Activated naive CD8-positive, alpha-beta T cell (primary cell): ENCODE measurements at regions not wholly inside any gene's neighbourhood (a gene's known extent, or its start where the extent isn't known, plus 50 kb on each side); places are given as distances from the start of the nearest gene placed in this dataset.
"Not testable (repeated sequence)": the region's sequence is repeated elsewhere in the genome, so short reads cannot be mapped to it uniquely, and the experiment has no call there.

ENCODE experiments used
- H3K27ac Mint-ChIP-seq: one replicate; pipeline ENCODE4 v1.8.0; 2021; ENCODE audit warnings: mixed read lengths
- H3K27me3 Mint-ChIP-seq: one replicate; pipeline ENCODE4 v1.8.0; 2021; ENCODE audit warnings: mixed read lengths
- H3K36me3 Mint-ChIP-seq: one replicate; pipeline ENCODE4 v1.8.0; 2021; ENCODE audit warnings: mixed read lengths
- H3K4me1 Mint-ChIP-seq: one replicate; pipeline ENCODE4 v1.8.0; 2021; ENCODE audit warnings: low read depth, mixed read lengths
- H3K4me3 Mint-ChIP-seq: one replicate; pipeline ENCODE4 v1.8.0; 2021; ENCODE audit warnings: mild to moderate bottlenecking, mixed read lengths
- H3K9me3 Mint-ChIP-seq: one replicate; pipeline ENCODE4 v1.8.0; 2021; ENCODE audit warnings: low read depth, mixed read lengths

DNA sequence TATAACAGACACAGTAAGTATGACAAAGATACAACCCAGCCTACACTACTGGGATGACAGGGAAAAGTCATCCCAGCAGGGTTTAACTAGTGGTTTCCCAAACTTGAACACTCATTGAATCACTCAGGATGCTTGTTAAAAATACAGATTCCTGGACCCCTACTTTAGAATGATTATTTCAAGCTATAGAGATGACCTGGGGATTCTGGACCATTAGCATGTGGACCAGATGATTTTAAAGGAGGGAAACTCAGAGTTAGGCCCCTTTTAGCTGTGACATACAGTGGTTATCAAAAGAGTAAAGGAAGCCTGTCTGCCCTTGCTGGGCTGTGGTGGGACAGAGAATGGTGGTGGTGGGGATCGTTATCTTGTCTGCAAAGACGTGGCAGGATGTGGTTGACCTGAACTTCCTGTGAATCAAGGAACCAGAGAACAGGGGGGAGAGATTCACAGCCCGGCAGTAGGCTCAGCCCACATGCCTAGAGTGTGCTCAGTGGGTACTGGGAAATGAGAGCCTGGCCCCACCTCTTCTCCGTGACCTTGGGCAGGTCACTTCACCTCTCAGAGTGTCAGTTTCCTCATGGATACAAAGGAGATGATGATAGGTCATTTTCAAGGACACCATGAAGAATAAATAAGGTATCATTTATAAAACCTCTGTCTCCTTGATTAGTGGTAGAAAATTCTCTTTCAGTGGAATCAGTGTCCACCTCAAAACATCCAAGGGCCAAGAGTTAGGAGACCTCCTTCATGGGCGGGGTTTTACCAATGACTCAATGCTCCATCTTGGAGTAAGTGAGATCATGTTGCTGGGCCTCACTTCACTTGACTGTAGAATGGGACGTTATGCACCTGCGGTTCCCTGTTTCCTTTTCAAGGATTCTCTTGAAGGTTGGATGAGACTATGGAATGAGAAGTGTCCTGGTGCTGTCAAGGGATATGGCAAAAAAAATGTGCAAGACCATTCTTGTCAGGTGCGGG lies 306.5 kb downstream of the RPLP1 start:
- Mint-ChIP-seq H3K36me3 (peaks cover 4% of the 10 kb centered on the region), H3K9me3 (peaks cover 9% of the 10 kb centered on the region), H3K4me3 (peak overlapping the region; percentile 74), H3K4me1 (peaks cover 94% of the 10 kb centered on the region), H3K27ac (peak overlapping the region; percentile 95), H3K27me3 (no peaks in the 10 kb centered on the region)

GRCh38 chr15:69760258-69760845 lies 307.7 kb downstream of the RPLP1 start:
- no peaks in the 10 kb centered on the region for H3K36me3 Mint-ChIP-seq
- no peaks in the 10 kb centered on the region for H3K27me3 Mint-ChIP-seq
- peaks cover 5% of the 10 kb centered on the region for H3K9me3 Mint-ChIP-seq

GRCh38 chr15:69760890-69761568 lies 308.4 kb downstream of the RPLP1 start:
- H3K9me3 Mint-ChIP-seq = peaks cover 6% of the 10 kb centered on the region
- no peaks in the 10 kb centered on the region for H3K36me3 Mint-ChIP-seq
- H3K4me3 Mint-ChIP-seq = peak overlapping the region; percentile 74
- peak overlapping the region; percentile 95 for H3K27ac Mint-ChIP-seq
- no peaks in the 10 kb centered on the region for H3K27me3 Mint-ChIP-seq
- H3K4me1 Mint-ChIP-seq = peaks cover 77% of the 10 kb centered on the region

More at GRCh38 chr15:69760258-69760845, 307.7 kb downstream of the RPLP1 start:
- peak overlapping the region; percentile 95 for H3K27ac Mint-ChIP-seq
- H3K4me1 Mint-ChIP-seq = peaks cover 81% of the 10 kb centered on the region
- peak overlapping the region; percentile 74 for H3K4me3 Mint-ChIP-seq

GRCh38 chr15:69762373-69763148 lies 309.9 kb downstream of the RPLP1 start:
- peaks cover 63% of the 10 kb centered on the region for H3K4me1 Mint-ChIP-seq
- H3K9me3 Mint-ChIP-seq = peaks cover 14% of the 10 kb centered on the region
- no peak overlapping the region for H3K4me3 Mint-ChIP-seq
- peak overlapping the region; percentile 95 for H3K27ac Mint-ChIP-seq
- H3K36me3 Mint-ChIP-seq = peaks cover 3% of the 10 kb centered on the region
- peaks cover 2% of the 10 kb centered on the region for H3K27me3 Mint-ChIP-seq

GRCh38 chr15:69763831-69764230 lies 311.2 kb downstream of the RPLP1 start:
- H3K4me1 Mint-ChIP-seq = peaks cover 51% of the 10 kb centered on the region
- peak overlapping the region; percentile 95 for H3K27ac Mint-ChIP-seq
- H3K36me3 Mint-ChIP-seq = peaks cover 3% of the 10 kb centered on the region
- no peak overlapping the region for H3K4me3 Mint-ChIP-seq
- H3K27me3 Mint-ChIP-seq = peaks cover 2% of the 10 kb centered on the region
- H3K9me3 Mint-ChIP-seq = peaks cover 15% of the 10 kb centered on the region

GRCh38 chr15:69766156-69766555 lies 313.5 kb downstream of the RPLP1 start:
- H3K4me3 Mint-ChIP-seq = no peak overlapping the region
- H3K27ac Mint-ChIP-seq = no peak overlapping the region
- H3K4me1 Mint-ChIP-seq = peaks cover 40% of the 10 kb centered on the region
- peaks cover 10% of the 10 kb centered on the region for H3K9me3 Mint-ChIP-seq
- H3K36me3 Mint-ChIP-seq = peaks cover 3% of the 10 kb centered on the region
- peaks cover 2% of the 10 kb centered on the region for H3K27me3 Mint-ChIP-seq

GRCh38 chr15:69767191-69767590 lies 314.6 kb downstream of the RPLP1 start:
- Mint-ChIP-seq H3K4me3 (no peak overlapping the region), H3K4me1 (peaks cover 29% of the 10 kb centered on the region), H3K27me3 (peaks cover 3% of the 10 kb centered on the region), H3K36me3 (peaks cover 3% of the 10 kb centered on the region), H3K9me3 (peaks cover 10% of the 10 kb centered on the region), H3K27ac (no peak overlapping the region)

- peak overlapping the region; percentile 10 for H3K27ac Mint-ChIP-seq
- not testable (repeated sequence) for H3K36me3 Mint-ChIP-seq
Observed at GRCh38 chr15:69769336-69769735, 316.7 kb downstream of the RPLP1 start.

DNA sequence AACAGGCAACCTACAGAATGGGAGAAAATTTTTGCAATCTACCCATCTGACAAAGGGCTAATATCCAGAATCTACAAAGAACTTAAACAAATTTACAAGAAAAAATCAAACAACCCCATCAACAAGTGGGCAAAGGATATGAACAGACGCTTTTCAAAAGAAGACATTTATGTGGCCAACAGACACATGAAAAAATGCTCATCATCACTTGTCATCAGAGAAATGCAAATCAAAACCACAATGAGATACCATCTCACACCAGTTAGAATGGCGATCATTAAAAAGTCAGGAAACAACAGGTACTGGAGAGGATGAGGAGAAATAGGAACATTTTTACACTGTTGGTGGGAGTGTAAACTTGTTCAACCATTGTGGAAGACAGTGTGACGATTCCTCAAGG lies 321.6 kb downstream of the RPLP1 start:
- H3K27me3 Mint-ChIP-seq, H3K9me3 Mint-ChIP-seq, H3K36me3 Mint-ChIP-seq, H3K27ac Mint-ChIP-seq, H3K4me3 Mint-ChIP-seq: not testable (repeated sequence)
- peaks cover 15% of the 10 kb centered on the region for H3K4me1 Mint-ChIP-seq

More at GRCh38 chr15:69769336-69769735, 316.7 kb downstream of the RPLP1 start:
- not testable (repeated sequence) for H3K9me3 Mint-ChIP-seq, H3K4me3 Mint-ChIP-seq, H3K27me3 Mint-ChIP-seq
- H3K4me1 Mint-ChIP-seq = peaks cover 20% of the 10 kb centered on the region

- H3K27ac Mint-ChIP-seq, H3K9me3 Mint-ChIP-seq, H3K27me3 Mint-ChIP-seq, H3K36me3 Mint-ChIP-seq, H3K4me3 Mint-ChIP-seq: not testable (repeated sequence)
- peaks cover 10% of the 10 kb centered on the region for H3K4me1 Mint-ChIP-seq
Observed at GRCh38 chr15:69774711-69775110, 322.1 kb downstream of the RPLP1 start.

DNA sequence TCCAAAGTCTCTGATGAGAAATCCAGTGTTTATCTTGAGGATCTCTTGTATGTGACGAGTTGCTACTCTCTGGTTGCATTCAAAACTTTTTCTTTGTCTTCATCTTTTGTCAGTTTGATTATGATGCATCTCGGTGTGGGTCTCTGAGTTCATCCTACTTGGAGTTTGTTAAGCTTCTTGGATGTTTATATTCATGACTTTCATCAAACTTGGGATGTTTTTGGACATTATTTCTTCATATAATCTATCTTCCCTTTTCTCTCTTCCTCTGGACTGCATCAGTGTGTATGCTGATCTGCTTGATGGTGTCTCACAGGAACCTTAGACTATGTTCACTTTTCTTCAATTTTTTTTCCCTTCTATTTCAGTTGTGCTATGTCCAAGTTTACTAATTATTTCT lies 320.4 kb downstream of the TLE3 start:
- Mint-ChIP-seq H3K27me3 (no peaks in the 10 kb centered on the region), H3K4me3 (no peak overlapping the region), H3K4me1 (peaks cover 21% of the 10 kb centered on the region), H3K27ac (no peak overlapping the region), H3K36me3 (peaks cover 2% of the 10 kb centered on the region), H3K9me3 (no peaks in the 10 kb centered on the region)

DNA sequence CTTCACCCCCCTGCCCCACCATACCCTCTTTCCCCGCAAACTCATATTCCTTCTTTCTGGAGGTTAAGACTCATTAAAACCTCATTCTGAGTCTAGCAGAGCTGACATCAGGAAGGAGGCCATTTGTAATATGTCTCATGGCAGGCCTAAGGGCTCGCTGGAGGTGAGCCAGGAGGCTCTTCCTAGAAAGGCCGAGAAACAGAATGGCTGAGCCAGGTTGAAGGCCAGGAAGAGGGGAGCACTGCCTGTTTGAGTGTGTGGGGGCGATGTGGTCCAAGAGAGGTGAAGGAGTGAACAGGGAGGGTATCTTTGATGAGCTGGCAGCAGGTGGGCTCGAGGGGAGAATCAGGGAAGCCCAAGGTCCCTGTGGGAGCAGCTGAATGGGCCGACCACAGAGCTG lies 317.3 kb downstream of the TLE3 start:
- H3K4me3 Mint-ChIP-seq = no peak overlapping the region
- H3K27ac Mint-ChIP-seq = no peak overlapping the region
- H3K27me3 Mint-ChIP-seq = peaks cover 8% of the 10 kb centered on the region

GRCh38 chr15:69780981-69781380 lies 316.7 kb downstream of the TLE3 start:
- no peaks in the 10 kb centered on the region for H3K9me3 Mint-ChIP-seq
- peaks cover 8% of the 10 kb centered on the region for H3K27me3 Mint-ChIP-seq

More for the DNA sequence above, 317.3 kb downstream of the TLE3 start:
- H3K36me3 Mint-ChIP-seq = no peaks in the 10 kb centered on the region
- no peaks in the 10 kb centered on the region for H3K9me3 Mint-ChIP-seq
- H3K4me1 Mint-ChIP-seq = peaks cover 30% of the 10 kb centered on the region

GRCh38 chr15:69781411-69782125 lies 316.1 kb downstream of the TLE3 start:
- Mint-ChIP-seq H3K9me3 (no peaks in the 10 kb centered on the region), H3K4me3 (peak overlapping the region; percentile 20), H3K27ac (no peak overlapping the region), H3K4me1 (peaks cover 30% of the 10 kb centered on the region), H3K36me3 (no peaks in the 10 kb centered on the region), H3K27me3 (peaks cover 8% of the 10 kb centered on the region)

More at GRCh38 chr15:69780981-69781380, 316.7 kb downstream of the TLE3 start:
- H3K36me3 Mint-ChIP-seq = no peaks in the 10 kb centered on the region
- peaks cover 30% of the 10 kb centered on the region for H3K4me1 Mint-ChIP-seq
- no peak overlapping the region for H3K4me3 Mint-ChIP-seq
- H3K27ac Mint-ChIP-seq = no peak overlapping the region
